NCI-H446 (cell line): ENCODE measurements at regions not wholly inside any gene's neighbourhood (a gene's known extent, or its start where the extent isn't known, plus 50 kb on each side); places are given as distances from the start of the nearest gene placed in this dataset.
"Not testable (repeated sequence)": the region's sequence is repeated elsewhere in the genome, so short reads cannot be mapped to it uniquely, and the experiment has no call there.

ENCODE experiments used
- DNase-seq, 2 experiments: peaks; one replicate each; lab custom pipeline; 2025; lab: John Stamatoyannopoulos, UW

- peak in 1 of 2 experiments; percentile 25 for DNase-seq
Measured at GRCh38 chrX:131827935-131828334, 195.2 kb upstream of the STK26 start.

GRCh38 chrX:131828482-131828881 lies 194.6 kb upstream of the STK26 start:
- DNase-seq, result peak in 1 of 2 experiments; percentile 17

DNA sequence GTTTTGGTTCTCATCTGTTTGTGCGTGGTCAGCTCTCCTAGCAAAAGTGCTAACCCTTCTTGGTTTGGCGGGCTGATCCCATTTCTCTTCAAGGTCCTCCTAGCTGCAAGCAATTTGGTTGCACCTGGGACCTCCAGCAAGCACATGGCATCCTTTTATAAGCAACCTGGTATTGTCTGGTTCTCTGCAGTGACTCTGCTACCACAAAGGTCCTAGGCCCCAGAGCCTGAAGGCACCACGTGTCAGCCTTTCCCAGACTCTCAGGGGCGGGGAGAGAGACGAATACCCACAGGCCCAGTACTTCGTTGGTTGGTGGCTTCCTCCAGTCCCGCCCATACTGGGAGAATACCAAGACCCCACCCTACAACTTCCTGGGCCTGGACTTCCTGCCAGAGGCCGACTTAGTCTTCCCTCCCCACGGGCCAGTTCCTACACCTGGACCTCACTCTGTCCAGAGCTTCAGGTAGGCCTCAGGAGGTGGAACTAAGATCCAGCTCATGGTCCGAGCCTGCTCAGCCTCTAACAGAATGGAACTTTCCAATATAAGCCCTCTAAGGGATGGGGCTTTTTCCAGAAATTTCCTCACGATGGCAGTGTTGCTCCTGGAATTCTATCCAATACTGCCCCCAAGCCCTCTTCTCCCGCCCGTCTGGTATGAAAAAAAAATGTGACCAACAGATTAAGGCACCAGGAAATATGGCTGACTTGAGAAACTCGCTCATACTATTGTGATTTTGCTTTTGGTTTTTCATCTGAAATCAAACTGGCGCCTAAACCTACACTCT lies 192.5 kb upstream of the STK26 start:
- DNase-seq, result peak; percentile 87 to 92

DNA sequence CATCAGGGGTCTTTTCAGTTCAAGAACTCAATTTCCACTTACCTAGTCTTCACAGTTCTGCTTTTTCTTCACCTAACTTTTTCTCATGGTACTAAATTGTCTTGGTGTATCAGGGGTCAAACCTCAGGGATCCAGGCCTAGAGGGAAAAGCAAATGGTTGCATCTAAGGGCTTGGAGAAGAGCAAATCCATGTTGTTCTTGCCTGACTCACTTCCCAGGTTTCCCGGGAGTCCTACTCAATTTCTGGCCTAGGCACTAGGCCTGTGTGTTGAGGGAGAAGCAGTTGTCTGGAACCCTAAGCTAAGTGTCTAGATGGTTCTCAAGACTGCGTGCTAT lies 191.9 kb upstream of the STK26 start:
- DNase-seq, result no peak

DNA sequence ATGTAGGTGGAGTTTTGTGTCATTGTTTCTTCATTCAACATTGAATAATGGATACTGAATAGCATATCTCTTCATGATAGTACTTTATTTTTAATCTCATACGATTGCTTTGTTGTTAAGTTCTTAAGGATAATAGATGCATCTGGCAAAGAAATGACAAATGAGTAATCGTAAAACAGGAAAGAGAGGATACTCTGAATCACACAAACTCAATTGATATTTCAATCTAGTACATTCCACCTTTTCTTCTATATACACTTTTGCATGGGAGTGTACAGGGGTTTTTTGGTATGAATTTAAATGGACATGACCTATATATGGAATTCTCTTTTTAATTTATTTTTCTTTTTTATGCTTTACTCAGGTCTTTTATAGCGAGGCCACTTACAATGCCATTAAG lies 186.9 kb upstream of the STK26 start:
- DNase-seq, result no peak

DNA sequence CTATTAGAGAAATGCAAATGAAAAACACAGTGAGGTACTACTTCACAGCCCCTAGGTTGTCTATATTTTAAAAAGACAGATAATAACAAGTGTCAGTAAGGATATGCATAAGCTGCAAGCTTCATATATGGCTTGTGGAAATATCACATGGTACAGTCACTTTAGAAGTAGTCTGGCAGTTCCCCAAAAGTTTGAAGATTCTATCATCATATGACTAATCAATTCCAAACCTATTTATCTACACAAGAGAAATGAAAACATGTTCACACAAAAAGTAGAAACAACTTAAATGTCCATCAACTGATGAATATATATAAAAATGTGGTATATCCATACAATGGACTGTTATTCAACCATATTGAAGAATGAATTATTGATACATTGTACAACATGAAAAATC lies 185.8 kb upstream of the STK26 start:
- no peak for DNase-seq

DNA sequence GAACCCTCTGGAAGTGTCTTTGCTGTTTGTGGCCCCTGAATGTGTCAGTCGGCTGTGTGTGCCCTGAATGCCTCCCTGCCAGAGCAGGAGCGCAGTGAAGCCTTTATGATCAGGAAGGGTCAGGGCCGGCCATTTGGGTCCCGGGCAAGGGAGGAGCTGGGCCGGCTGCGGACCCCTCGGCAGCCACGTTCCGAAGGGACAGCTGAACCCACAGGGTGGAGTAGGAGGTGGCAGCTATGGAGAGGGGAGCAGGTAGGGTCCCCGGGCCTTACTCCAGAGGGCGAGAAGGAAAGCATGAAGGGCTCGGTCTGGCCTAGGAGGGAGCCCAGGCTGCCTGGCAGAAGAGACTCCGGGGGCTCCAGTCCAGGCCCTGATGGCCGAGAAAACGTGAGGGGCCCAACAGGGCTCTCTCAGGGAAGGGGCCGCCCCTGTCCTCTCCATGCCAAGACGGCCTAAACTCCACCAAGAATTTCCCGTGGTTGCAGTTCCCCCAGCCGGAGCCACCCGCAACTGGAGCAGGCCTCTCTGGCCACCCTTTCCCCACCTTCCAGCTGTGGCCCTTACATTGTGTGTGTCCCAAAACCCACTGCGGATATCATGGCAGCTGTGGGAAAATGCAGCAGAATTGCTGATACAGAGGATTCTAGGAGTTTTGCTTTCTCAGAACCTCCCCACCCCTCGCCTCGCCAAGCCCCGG lies 182.2 kb upstream of the STK26 start:
- no peak for DNase-seq

DNA sequence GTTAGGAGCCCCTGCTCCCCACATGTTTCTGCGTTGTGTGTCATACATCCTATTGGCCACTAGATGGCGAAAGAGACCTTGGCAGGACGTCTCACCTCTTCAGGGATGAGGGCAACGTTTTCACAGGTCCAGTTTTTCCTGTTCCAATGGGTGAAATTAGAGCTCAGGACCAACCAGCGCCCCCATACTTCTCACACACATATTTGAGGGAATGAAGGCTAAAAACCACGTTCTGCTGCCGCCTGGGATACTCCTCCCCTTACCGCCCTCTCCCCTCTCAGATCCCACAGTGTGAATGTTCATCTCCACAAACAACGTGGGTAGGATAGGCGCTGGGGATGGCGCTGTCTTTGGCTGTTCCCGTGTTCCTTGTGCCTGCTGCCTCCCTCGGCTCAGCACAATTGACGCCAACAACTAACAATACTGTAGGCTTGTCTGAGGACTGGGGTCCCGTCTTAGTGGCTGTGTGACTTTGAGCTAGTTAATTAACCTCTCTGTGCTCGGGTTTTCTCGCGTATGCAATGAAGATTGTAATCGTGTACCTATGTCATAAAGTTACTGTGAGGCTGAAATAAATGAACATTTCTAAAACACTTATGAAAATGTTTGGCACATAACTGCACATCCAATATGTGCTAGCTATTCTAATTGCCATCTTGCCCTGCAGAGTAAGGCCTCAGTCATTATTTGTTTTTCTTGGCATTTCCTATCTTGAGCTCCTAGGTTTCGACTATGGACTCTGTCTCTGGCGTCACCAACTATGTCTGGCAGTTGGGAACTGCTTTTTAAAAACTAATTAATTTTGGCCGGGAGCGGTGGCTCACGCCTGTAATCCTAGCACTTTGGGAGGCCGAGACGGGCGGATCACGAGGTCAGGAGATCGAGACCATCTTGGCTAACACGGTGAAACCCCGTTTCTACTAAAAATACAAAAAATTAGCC lies 181.3 kb upstream of the STK26 start:
- DNase-seq, result peak; percentile 1 to 52

GRCh38 chrX:131843987-131844386 lies 179.1 kb upstream of the STK26 start:
- no peak for DNase-seq

- DNase-seq, result no peak
Measured at GRCh38 chrX:131845201-131845600, 177.9 kb upstream of the STK26 start.

- DNase-seq, result no peak
Measured at GRCh38 chrX:131845771-131846170, 177.3 kb upstream of the STK26 start.

DNA sequence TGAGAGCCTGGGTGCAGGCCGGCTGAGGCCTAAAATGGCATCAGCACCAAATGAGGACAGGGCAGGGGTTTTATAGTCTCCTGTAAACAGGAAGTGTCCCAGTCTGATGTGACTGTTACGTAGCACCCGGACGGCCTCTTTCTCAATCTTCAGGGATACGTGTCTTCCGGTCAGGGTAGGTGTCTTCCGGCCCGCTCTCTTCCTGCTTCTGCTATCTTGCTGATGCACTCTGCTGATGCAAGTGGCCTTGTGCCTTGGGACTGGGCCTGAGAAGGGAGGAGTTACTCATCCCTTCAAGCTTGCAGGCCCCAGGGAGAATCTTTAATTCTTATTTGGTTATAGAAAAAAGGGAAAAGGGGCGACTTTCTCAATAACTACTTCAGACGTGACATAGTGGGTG lies 172.1 kb upstream of the STK26 start:
- DNase-seq, result not testable (repeated sequence)

- no peak for DNase-seq
Measured at GRCh38 chrX:131853440-131853839, 169.7 kb upstream of the STK26 start.

DNA sequence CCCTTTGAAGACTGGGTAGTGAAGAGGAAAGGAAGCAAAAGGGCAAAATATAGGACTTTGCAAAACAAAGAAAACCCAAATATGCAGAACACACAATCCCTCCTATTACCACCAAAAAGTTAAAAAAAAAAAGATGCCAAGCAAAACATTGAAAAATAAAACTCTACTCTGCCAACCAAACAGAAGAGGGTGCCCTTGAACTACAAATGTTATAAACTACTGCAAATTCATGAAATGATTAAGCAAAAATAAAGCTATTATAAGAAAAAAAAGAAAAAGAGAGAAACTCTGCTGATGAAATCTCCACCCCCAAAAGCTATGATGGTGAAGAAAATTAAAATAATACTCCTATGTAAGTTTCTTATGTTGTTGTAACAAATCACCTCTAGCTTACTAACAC lies 168.5 kb upstream of the STK26 start:
- DNase-seq, result no peak

DNA sequence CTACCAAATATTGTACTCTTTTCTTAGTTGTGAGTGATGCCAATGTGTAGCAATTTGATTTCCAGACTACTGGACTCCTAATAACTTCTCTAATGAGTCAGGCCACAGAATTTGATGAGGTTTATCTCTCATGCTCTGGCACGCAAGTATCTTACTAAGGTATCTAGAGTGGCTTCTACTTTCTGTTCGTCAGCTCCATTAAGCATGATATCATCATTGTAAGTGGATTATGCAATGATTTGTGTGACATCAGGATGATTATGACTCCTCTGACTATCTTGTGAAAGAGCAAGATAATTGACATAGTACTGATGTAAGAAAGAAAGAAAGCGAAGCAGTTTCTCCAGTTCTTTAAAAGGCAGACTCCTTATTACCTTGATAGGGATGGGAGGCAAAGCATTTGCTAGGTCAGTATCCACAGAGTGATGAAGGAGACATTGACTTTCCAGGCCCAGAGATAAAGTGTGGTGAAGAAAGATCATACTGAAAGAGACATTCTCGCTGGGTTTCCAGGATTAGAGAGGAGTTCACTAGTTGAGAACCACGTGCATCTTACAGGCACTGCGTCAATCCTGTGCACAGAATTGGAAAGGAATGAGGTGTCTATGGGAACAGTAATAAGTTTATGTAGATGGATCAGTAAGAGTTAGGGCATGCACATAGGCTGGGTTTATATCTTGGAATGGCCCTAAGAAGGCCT lies 161.9 kb upstream of the STK26 start:
- DNase-seq, result no peak

DNA sequence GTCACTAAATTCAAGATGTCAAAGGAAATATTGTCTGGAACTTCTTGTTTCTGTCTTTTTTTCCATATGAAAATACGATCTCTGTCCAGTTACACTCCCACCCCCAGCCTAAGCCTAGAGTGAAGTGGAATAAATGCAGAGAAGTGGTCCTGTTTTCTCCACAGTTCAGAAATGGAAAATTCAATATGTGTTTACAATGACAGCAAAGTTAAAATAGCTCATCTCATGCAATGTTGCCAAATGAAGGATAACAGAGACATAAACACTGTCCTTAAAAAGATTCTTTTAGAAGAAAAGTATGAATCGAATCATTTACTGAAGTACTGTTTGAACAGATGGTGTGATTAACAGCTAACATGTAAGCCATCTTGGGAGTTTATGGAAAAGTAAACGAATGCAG lies 160.8 kb upstream of the STK26 start:
- no peak for DNase-seq

- DNase-seq, result no peak
Measured at GRCh38 chrX:131869182-131869581, 153.9 kb upstream of the STK26 start.

- DNase-seq, result no peak
Measured at GRCh38 chrX:131874300-131874699, 148.8 kb upstream of the STK26 start.

GRCh38 chrX:131875827-131876226 lies 147.3 kb upstream of the STK26 start:
- DNase-seq, result not testable (repeated sequence)

GRCh38 chrX:131881194-131881593 lies 141.9 kb upstream of the STK26 start:
- no peak for DNase-seq

DNA sequence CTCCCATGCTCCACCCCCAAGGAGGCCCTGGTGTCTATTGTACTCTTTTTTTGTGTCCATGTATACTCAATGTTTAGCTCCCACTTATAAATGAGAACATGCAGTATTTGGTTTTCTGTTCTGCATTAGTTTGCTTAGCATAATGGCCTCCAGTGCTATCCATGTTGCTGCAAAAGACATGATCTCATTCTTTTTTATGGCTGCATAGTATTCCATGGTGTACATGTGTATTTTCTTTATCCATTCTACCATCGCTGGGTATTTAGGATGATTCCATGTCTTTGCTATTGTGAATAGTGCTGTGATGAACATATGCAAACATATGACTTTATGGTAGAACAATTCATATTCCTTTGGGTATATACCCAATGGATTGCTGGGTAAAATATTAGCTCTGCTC lies 138.1 kb upstream of the STK26 start:
- DNase-seq, result not testable (repeated sequence)

DNA sequence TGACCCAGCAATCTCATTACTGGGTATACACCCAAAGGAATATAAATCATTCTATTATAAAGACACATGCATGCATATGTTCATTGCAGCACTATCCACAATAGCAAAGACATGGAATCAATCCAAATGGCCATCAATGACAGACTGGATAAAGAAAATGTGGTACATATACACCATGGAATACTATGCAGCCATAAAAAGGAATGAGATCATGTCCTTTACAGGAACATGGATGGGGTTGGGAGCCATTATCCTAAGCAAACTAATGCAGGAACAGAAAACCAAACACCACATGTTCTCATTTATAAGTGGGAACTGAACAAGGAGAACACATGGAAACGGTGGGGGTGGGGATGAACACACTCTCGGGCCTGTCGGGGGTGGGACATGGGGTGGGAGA lies 129.2 kb upstream of the STK26 start:
- not testable (repeated sequence) for DNase-seq
